Fibroblast of skin of left biceps (primary cell): ENCODE measurements at regions not wholly inside any gene's neighbourhood (a gene's known extent, or its start where the extent isn't known, plus 50 kb on each side); places are given as distances from the start of the nearest gene placed in this dataset.

Experiments used
- DNase-seq, 2 experiments: peaks; one replicate each; pipeline ENCODE4 v3.0.0-alpha.2; 2013; ENCODE audit warnings: low read depth in 2 of 2

GRCh38 chr10:31583293-31583692 lies 264.3 kb downstream of the ZEB1 start:
- no peak for DNase-seq

GRCh38 chr10:31582365-31583052 lies 263.5 kb downstream of the ZEB1 start:
- DNase-seq: no peak

GRCh38 chr10:31581741-31582323 lies 262.8 kb downstream of the ZEB1 start:
- DNase-seq: no peak

- no peak for DNase-seq
Observed at GRCh38 chr10:31580646-31581045, 261.6 kb downstream of the ZEB1 start.
